A673 (cell line): ENCODE measurements at regions not wholly inside any gene's neighbourhood (a gene's known extent, or its start where the extent isn't known, plus 50 kb on each side); places are given as distances from the start of the nearest gene placed in this dataset.

Source experiments
- CTCF ChIP-seq: fragments of 300-800, 200-600 bp; sonication (generic); conservative IDR thresholded peaks from 2 replicates; pipeline ENCODE4 v1.5.1; 2017; ENCODE audit warnings: low read depth, mild to moderate bottlenecking, antibody characterized with exemption, low read length, moderate library complexity, mixed read lengths
- EZH2 ChIP-seq: fragments of 200-600 bp; sonication (generic); IDR thresholded peaks from 2 replicates; pipeline ENCODE4 v1.6.1; 2017; ENCODE audit warnings: borderline replicate concordance, low read depth, mild to moderate bottlenecking, mixed read lengths, antibody characterized with exemption, low read length; ENCODE audit not compliant: poor library complexity, severe bottlenecking

DNA sequence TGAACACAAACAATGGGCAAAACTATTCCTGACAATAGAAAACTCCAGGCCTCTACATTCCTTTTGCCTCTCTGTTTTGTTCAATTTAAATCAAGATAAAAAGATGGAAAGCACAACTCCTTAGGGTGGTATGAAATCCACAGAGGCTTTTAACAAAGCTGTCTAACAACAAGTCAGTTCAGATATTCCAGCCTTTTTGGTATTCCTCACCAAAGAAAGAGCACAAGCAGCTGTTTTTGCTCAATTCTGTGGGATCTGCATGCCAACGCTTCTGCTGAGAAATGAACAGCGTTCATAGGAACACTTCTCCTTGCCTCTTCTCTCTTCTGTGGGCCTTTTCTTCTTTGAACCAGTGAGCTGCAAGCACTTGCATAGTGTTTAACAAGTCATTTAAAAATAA is 411.6 kb upstream of the TCF4 start:
- TF ChIP-seq CTCF (no peak), EZH2 (no peak)
